PFSK-1 (cell line): ENCODE measurements at regions not wholly inside any gene's neighbourhood (a gene's known extent, or its start where the extent isn't known, plus 50 kb on each side); places are given as distances from the start of the nearest gene placed in this dataset.

Experiments used
- FOXP2 ChIP-seq: optimal IDR thresholded peaks from 2 replicates; pipeline ENCODE3; 2011; ENCODE audit warnings: borderline replicate concordance, control low read depth, inconsistent platforms; ENCODE audit not compliant: insufficient read depth; ENCODE audit errors: extremely low read length, extremely low read depth
- POLR2AphosphoS5 ChIP-seq: IDR thresholded peaks from 2 replicates; pipeline ENCODE4 v1.6.1; 2012; ENCODE audit warnings: low read depth, mild to moderate bottlenecking, control low read depth, low read length, moderate library complexity
- REST ChIP-seq, 2 experiments: IDR thresholded peaks; 2 replicates each; pipeline versions ENCODE4 v1.6.1 to v1.8.0; 2011 to 2012; ENCODE audit warnings: low read depth in 2 of 2, low read length in 2 of 2, control low read depth in 1 of 2, inconsistent platforms in 1 of 2, mild to moderate bottlenecking in 1 of 2, moderate library complexity in 1 of 2; ENCODE audit not compliant: insufficient read depth in 1 of 2
- SIN3A ChIP-seq: IDR thresholded peaks from 2 replicates; pipeline ENCODE4 v1.6.1; 2012; ENCODE audit warnings: mild to moderate bottlenecking, low read length, moderate library complexity, borderline replicate concordance; ENCODE audit not compliant: insufficient read depth
- TAF1 ChIP-seq: IDR thresholded peaks from 2 replicates; pipeline ENCODE4 v1.6.1; 2012; ENCODE audit warnings: low read length, control low read depth, borderline replicate concordance; ENCODE audit not compliant: insufficient read depth

- no peak for TF ChIP-seq POLR2AphosphoS5
- no peak for TF ChIP-seq SIN3A
- TF ChIP-seq FOXP2: no peak
- no peak for TF ChIP-seq REST (IDR thresholded peaks at IDR 0.05; ENCODE audit: insufficient read depth in 1 of 2, low read depth in 2 of 2, low read length in 2 of 2)
- TF ChIP-seq TAF1: no peak
These were observed 69.2 kb upstream of the GOLGA8B start for GRCh38 chr15:34652726-34653033.

- no peak for TF ChIP-seq REST (IDR thresholded peaks at IDR 0.05; ENCODE audit: insufficient read depth in 1 of 2, low read depth in 2 of 2, low read length in 2 of 2)
- no peak for TF ChIP-seq FOXP2
- no peak for TF ChIP-seq TAF1
- TF ChIP-seq SIN3A: no peak
- no peak for TF ChIP-seq POLR2AphosphoS5
These were observed 68.7 kb upstream of the GOLGA8B start for GRCh38 chr15:34651997-34652725.

- TF ChIP-seq FOXP2: no peak
- no peak for TF ChIP-seq REST (IDR thresholded peaks at IDR 0.05; ENCODE audit: insufficient read depth in 1 of 2, low read depth in 2 of 2, low read length in 2 of 2)
- no peak for TF ChIP-seq POLR2AphosphoS5
- no peak for TF ChIP-seq SIN3A
- TF ChIP-seq TAF1: no peak
These were observed 66.7 kb upstream of the GOLGA8B start for GRCh38 chr15:34650177-34650576.

- no peak for TF ChIP-seq TAF1
- no peak for TF ChIP-seq SIN3A
- TF ChIP-seq POLR2AphosphoS5: no peak
- no peak for TF ChIP-seq REST (IDR thresholded peaks at IDR 0.05; ENCODE audit: insufficient read depth in 1 of 2, low read depth in 2 of 2, low read length in 2 of 2)
- no peak for TF ChIP-seq FOXP2
These were observed 64.8 kb upstream of the GOLGA8B start for GRCh38 chr15:34648294-34648631.
